B cell (primary cell): ENCODE measurements at regions not wholly inside any gene's neighbourhood (a gene's known extent, or its start where the extent isn't known, plus 50 kb on each side); places are given as distances from the start of the nearest gene placed in this dataset.
"Not testable (repeated sequence)": the region's sequence is repeated elsewhere in the genome, so short reads cannot be mapped to it uniquely, and the experiment has no call there.

Experiments used
- ATAC-seq: fragments of 200-7000 bp; cut with Tn5 transposase; one replicate; pipeline ENCODE4 v1.10.0; 2021; ENCODE audit warnings: low read depth, mild to moderate bottlenecking, moderate number of reproducible peaks, moderate library complexity
- CTCF ChIA-PET: fragments of 350-600 bp; sonication (Branson Sonifier 250); formaldehyde crosslinking; loops from one replicate; lab custom pipeline; 2021; ENCODE audit warnings: antibody characterized with exemption, inconsistent platforms; lab: Charles Lee
- POLR2A ChIA-PET: fragments of 350-600 bp; sonication (Branson Sonifier 250); formaldehyde crosslinking; loops from one replicate; lab custom pipeline; 2021; ENCODE audit warnings: antibody characterized with exemption; lab: Charles Lee
- DNase-seq: peaks from one replicate; pipeline ENCODE4 v3.0.0; 2013
- H2AFZ ChIP-seq: 2 replicates; pipeline ENCODE4 v1.6.1; 2012; ENCODE audit warnings: mild to moderate bottlenecking, low read depth, low read length; ENCODE audit not compliant: insufficient read depth, poor library complexity, severe bottlenecking
- H3K27ac ChIP-seq, 2 donors: 1 replicate in 1 of 2; 2 replicates in 1 of 2; pipeline ENCODE4 v1.5.1; 2012 to 2013; ENCODE audit warnings: low read length in 2 of 2, mild to moderate bottlenecking in 2 of 2, moderate library complexity in 1 of 2
- H3K27me3 ChIP-seq, 4 experiments: fragments of 200-600 bp in 1 of 4; sonication (generic) in 1 of 4; replicated peaks in 1 of 4; 1 replicate in 2 of 4; 2 replicates in 2 of 4; pipeline versions ENCODE4 v1.6.1 to v1.7.0; 2013 to 2016; ENCODE audit warnings: low read length in 3 of 4, mild to moderate bottlenecking in 2 of 4, mixed read lengths in 1 of 4, moderate library complexity in 1 of 4; ENCODE audit not compliant: insufficient read depth in 4 of 4, control insufficient read depth in 3 of 4; ENCODE audit errors: control extremely low read depth in 1 of 4
- H3K36me3 ChIP-seq, 2 experiments: replicated peaks in 1 of 2; 1 replicate in 1 of 2; 2 replicates in 1 of 2; pipeline versions ENCODE4 v1.6.1 to v1.7.1; 2013; ENCODE audit warnings: low read length in 1 of 2; ENCODE audit not compliant: insufficient read depth in 2 of 2, control insufficient read depth in 1 of 2; ENCODE audit errors: control extremely low read depth in 1 of 2, extremely low read depth in 1 of 2
- H3K4me1 ChIP-seq, 2 donors: fragments of 200-600 bp in 1 of 2; sonication (generic) in 1 of 2; 1 replicate in 1 of 2; 2 replicates in 1 of 2; pipeline versions ENCODE4 v1.5.1 to v1.6.1; 2013 to 2017; ENCODE audit warnings: low read length in 2 of 2; ENCODE audit not compliant: control insufficient read depth in 2 of 2, insufficient read depth in 2 of 2
- H3K4me2 ChIP-seq: replicated peaks from 2 replicates; pipeline ENCODE3; 2012; ENCODE audit warnings: mild to moderate bottlenecking, low read depth, low read length; ENCODE audit not compliant: poor library complexity, severe bottlenecking
- H3K4me3 ChIP-seq, 5 experiments: fragments of 200-600 bp in 1 of 5; sonication (generic) in 1 of 5; 1 replicate in 3 of 5; 2 replicates in 2 of 5; pipeline versions ENCODE4 v1.5.1 to v1.7.0; 2011 to 2016; ENCODE audit warnings: low read length in 4 of 5, mild to moderate bottlenecking in 4 of 5, low read depth in 2 of 5, control low read depth in 1 of 5, moderate library complexity in 1 of 5; ENCODE audit not compliant: insufficient read depth in 1 of 5; ENCODE audit errors: control extremely low read depth in 1 of 5, extremely low read depth in 1 of 5
- H3K79me2 ChIP-seq: fragments of 200-600 bp; sonication (generic); one replicate; pipeline ENCODE4 v1.6.0; 2016; ENCODE audit warnings: low read length; ENCODE audit not compliant: control insufficient read depth, insufficient read depth
- H3K9ac ChIP-seq: fragments of 200-600 bp; sonication (generic); 2 replicates; pipeline ENCODE4 v1.6.1; 2017; ENCODE audit warnings: mild to moderate bottlenecking, low read length, moderate library complexity
- H3K9me3 ChIP-seq, 3 donors: one replicate each; pipeline versions ENCODE4 v1.6.1 to v1.7.1; 2013; ENCODE audit warnings: low read length in 2 of 3; ENCODE audit not compliant: control insufficient read depth in 2 of 3, insufficient read depth in 1 of 3; ENCODE audit errors: control extremely low read depth in 1 of 3
- H4K20me1 ChIP-seq: 2 replicates; pipeline ENCODE4 v1.6.0; 2012; ENCODE audit warnings: mild to moderate bottlenecking, low read length; ENCODE audit not compliant: insufficient read depth, control insufficient read depth, poor library complexity, severe bottlenecking
- H3K27ac Mint-ChIP-seq: one replicate; pipeline ENCODE4 v1.8.0; 2021; ENCODE audit warnings: mixed read lengths
- H3K27me3 Mint-ChIP-seq: one replicate; pipeline ENCODE4 v1.8.0; 2021; ENCODE audit warnings: mixed read lengths
- H3K4me1 Mint-ChIP-seq: one replicate; pipeline ENCODE4 v1.8.0; 2021; ENCODE audit warnings: mixed read lengths
- H3K4me3 Mint-ChIP-seq: one replicate; pipeline ENCODE4 v1.8.0; 2021; ENCODE audit warnings: mixed read lengths
- H3K9me3 Mint-ChIP-seq: one replicate; pipeline ENCODE4 v1.8.0; 2022; ENCODE audit warnings: mixed read lengths; ENCODE audit not compliant: insufficient read depth
- WGBS: methylation state at CpG from one replicate; pipeline ENCODE4 v1.1.5; 2013; ENCODE audit warnings: missing lambda C conversion rate; ENCODE audit not compliant: insufficient coverage; 5-methylcytosine and 5-hydroxymethylcytosine counted together
- intact Hi-C: fragments of 100-400 bp; cut with micrococcal nuclease; formaldehyde crosslinking; loops from one replicate; pipeline ENCODE4 v1.10.0; 2022

DNA sequence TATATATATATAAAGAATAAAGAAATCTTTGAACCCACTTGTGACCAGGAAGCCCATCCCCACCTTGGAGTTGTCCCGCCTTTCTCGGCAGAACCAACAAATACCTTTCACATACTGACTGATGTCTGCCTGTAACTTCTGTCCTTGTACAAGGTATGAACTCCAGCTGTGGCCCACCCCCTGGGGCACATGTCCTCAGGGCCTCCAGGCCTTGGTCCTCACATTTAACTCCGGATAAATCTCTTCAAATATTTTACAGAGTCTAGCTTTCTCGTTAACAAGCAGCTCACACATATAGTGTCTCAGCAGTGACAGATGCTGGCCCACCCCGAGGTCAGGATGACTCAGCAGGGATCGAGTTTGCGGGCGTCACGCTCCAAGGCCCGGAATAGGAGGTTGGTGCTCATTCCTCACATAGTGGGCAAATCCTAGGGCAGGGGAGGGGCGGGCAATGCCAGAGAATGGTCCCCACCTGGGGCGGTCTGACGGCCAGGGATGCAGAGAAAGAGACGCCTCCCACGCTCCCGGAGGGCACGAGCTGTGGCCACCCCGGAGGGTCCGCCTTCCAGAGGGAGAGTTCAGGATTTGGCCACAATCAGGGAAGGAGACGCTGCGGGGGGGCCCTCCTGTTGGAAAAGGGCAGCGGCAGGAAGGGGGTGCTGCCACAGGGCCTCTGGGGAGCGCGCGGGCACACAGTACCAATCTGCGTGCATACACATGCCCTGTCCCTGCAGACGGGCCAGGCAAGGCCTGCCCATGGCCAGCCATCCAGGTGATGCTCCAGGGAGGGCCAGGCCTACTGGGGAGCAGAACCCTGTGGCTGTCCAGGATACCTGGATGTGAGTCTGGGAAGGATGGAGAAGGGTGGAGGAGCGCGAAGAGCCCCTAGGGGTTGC, 87.8 kb upstream of the METTL9 start:
- H3K9me3 ChIP-seq, H2AFZ ChIP-seq, H3K27me3 Mint-ChIP-seq, H3K4me2 ChIP-seq, ATAC-seq, CTCF ChIA-PET, POLR2A ChIA-PET, DNase-seq, intact Hi-C loops, H3K4me3 ChIP-seq, H3K27me3 ChIP-seq, H3K27ac ChIP-seq, H3K9me3 Mint-ChIP-seq, H3K4me3 Mint-ChIP-seq, H3K9ac ChIP-seq: not testable (repeated sequence)
- 65% methylated on average over 29 of the region's 29 CpGs for WGBS
- peaks cover 97% of the 10 kb centered on the region for H3K79me2 ChIP-seq
- peak overlapping the region; percentile 73 for H3K27ac Mint-ChIP-seq
- H4K20me1 ChIP-seq = peaks cover 90% of the 10 kb centered on the region
- peaks cover 0 to 27% of the 10 kb centered on the region in 2 experiments for H3K36me3 ChIP-seq
- peaks cover 46 to 82% of the 10 kb centered on the region in 2 donors for H3K4me1 ChIP-seq
- peaks cover 84% of the 10 kb centered on the region for H3K4me1 Mint-ChIP-seq

DNA sequence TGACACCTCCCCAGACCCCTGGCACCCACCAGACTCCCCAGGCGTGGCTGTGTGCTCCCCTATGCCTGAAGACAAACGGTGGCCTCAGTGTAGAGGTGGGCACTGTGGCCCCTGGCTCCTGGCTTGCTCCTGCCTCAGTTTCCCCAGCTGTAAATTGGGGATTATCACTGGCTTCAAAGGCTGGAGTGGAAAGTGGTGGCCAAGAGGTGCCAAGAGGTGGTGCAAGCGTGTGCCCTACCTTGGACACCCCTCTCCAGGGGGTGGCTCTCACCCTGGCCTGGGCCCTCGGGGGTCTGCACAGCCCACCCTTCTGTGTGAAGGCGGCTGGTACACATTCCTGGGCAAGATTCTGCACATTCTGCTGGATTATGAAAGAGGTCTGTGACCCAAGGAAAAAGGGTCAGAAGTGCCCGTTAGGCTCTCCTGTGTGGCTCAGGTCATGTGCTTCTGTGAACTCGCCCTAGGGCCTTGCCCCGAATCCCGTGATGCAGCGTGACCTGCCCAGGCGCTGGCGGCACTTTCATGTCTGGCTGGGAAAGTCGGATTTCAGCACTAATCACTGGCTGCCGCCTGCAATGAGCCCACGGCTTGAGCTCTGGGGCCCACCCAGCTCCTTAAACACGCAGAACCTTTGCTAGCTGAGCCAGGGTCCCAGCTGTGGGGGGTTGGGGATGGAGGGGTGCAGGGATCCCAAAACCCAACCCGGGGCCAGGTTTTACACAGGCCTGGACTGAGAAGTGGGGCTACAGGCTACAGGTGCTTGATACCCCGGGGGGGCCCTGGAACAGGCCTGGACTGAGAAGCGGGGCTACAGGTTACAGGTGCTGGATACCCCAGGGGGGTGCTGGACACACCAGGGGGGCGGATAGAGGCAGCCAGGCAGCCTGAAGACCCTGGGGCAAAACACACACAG, 86.8 kb upstream of the METTL9 start:
- peaks cover 80% of the 10 kb centered on the region for H3K4me1 Mint-ChIP-seq
- H3K9me3 ChIP-seq, POLR2A ChIA-PET, H3K27ac ChIP-seq, H3K4me3 ChIP-seq, H2AFZ ChIP-seq, CTCF ChIA-PET, DNase-seq, intact Hi-C loops, H3K9me3 Mint-ChIP-seq, ATAC-seq, H3K27me3 ChIP-seq, H3K4me2 ChIP-seq, H3K27me3 Mint-ChIP-seq, H3K4me3 Mint-ChIP-seq, H3K9ac ChIP-seq: not testable (repeated sequence)
- peaks cover 87% of the 10 kb centered on the region for H4K20me1 ChIP-seq
- peaks cover 0 to 27% of the 10 kb centered on the region in 2 experiments for H3K36me3 ChIP-seq
- peaks cover 40 to 80% of the 10 kb centered on the region in 2 donors for H3K4me1 ChIP-seq
- 93% methylated on average over 13 of the region's 20 CpGs for WGBS
- H3K27ac Mint-ChIP-seq = peak overlapping the region; percentile 41
- peaks cover 88% of the 10 kb centered on the region for H3K79me2 ChIP-seq

DNA sequence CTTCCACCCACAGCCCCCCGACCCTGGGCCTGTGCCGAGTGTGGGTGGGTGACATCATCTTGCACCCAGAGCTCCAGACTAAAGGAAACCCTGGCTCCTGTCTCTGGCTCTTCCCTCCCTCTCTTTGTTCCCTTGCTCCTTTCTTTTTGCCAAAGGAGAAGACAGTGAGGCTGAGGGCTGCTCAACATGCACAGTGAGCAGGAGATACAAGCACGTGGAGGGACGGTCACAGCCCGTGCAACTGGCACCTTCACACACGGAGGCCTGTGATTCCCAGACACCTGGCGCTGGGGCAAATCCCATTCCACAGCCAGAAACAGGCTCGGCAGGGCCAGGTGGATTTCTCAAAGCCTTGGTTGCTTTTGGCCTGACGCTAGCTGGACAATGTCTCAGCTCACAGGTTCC, 86.0 kb upstream of the METTL9 start:
- H3K27me3 ChIP-seq, H3K9me3 ChIP-seq, DNase-seq, CTCF ChIA-PET, H3K27me3 Mint-ChIP-seq, ATAC-seq, H3K9ac ChIP-seq, H3K9me3 Mint-ChIP-seq, H2AFZ ChIP-seq, intact Hi-C loops, H3K4me3 ChIP-seq, POLR2A ChIA-PET: not testable (repeated sequence)
- Mint-ChIP-seq H3K27ac (peak overlapping the region; percentile 75), H3K4me3 (peak overlapping the region; percentile 10), H3K4me1 (peaks cover 78% of the 10 kb centered on the region)
- Histone ChIP-seq H4K20me1 (peaks cover 85% of the 10 kb centered on the region), H3K27ac (peak overlapping the region in 1 of 2 donors; percentile 24), H3K36me3 (peaks cover 0 to 27% of the 10 kb centered on the region in 2 experiments), H3K79me2 (peaks cover 86% of the 10 kb centered on the region), H3K4me1 (peaks cover 38 to 78% of the 10 kb centered on the region in 2 donors), H3K4me2 (peak overlapping the region; percentile 38)
- WGBS = 81% methylated on average over 9 of the region's 9 CpGs
